Stomach smooth muscle (tissue), 2 donors: ENCODE measurements at regions not wholly inside any gene's neighbourhood (a gene's known extent, or its start where the extent isn't known, plus 50 kb on each side); places are given as distances from the start of the nearest gene placed in this dataset.
"Not testable (repeated sequence)": the region's sequence is repeated elsewhere in the genome, so short reads cannot be mapped to it uniquely, and the experiment has no call there.

ENCODE experiments used
- H3K27ac ChIP-seq: one replicate; pipeline ENCODE4 v1.7.0; 2013; ENCODE audit warnings: mild to moderate bottlenecking, low read length, inconsistent platforms
- H3K27me3 ChIP-seq, 2 donors: one replicate each; pipeline ENCODE4 v1.7.0; 2013; ENCODE audit warnings: low read length in 2 of 2; ENCODE audit not compliant: insufficient read depth in 2 of 2, control insufficient read depth in 1 of 2
- H3K36me3 ChIP-seq, 2 donors: one replicate each; pipeline ENCODE4 v1.7.0; 2013; ENCODE audit warnings: low read length in 2 of 2; ENCODE audit not compliant: control insufficient read depth in 2 of 2, insufficient read depth in 2 of 2
- H3K4me1 ChIP-seq: one replicate; pipeline ENCODE4 v1.7.0; 2013; ENCODE audit warnings: low read length; ENCODE audit not compliant: control insufficient read depth, insufficient read depth
- H3K4me3 ChIP-seq, 2 donors: one replicate each; pipeline ENCODE4 v1.7.0; 2013; ENCODE audit warnings: low read length in 2 of 2
- H3K9ac ChIP-seq, 2 donors: one replicate each; pipeline ENCODE4 v1.7.0; 2013; ENCODE audit warnings: low read length in 2 of 2, mild to moderate bottlenecking in 1 of 2
- H3K9me3 ChIP-seq, 2 donors: one replicate each; pipeline ENCODE4 v1.7.0; 2013; ENCODE audit warnings: low read length in 2 of 2; ENCODE audit not compliant: control insufficient read depth in 2 of 2
- donor health status: healthy.
- donor health status: Pancreatic carcinoma.

- Histone ChIP-seq H3K27ac (no peak overlapping the region), H3K9ac (no peak overlapping the region)
These were observed 471.5 kb upstream of the DCN start for GRCh38 chr12:91654087-91654486.

GRCh38 chr12:91651728-91652127, 469.1 kb upstream of the DCN start:
- H3K9me3 ChIP-seq = no peaks in the 10 kb centered on the region
- no peaks in the 10 kb centered on the region for H3K27me3 ChIP-seq
- H3K4me1 ChIP-seq = no peaks in the 10 kb centered on the region
- no peak overlapping the region for H3K4me3 ChIP-seq
- no peaks in the 10 kb centered on the region for H3K36me3 ChIP-seq
- H3K9ac ChIP-seq = no peak overlapping the region
- H3K27ac ChIP-seq = no peak overlapping the region

More at GRCh38 chr12:91654087-91654486, 471.5 kb upstream of the DCN start:
- Histone ChIP-seq H3K27me3 (no peaks in the 10 kb centered on the region), H3K4me1 (no peaks in the 10 kb centered on the region), H3K9me3 (no peaks in the 10 kb centered on the region), H3K4me3 (no peak overlapping the region), H3K36me3 (no peaks in the 10 kb centered on the region)

DNA sequence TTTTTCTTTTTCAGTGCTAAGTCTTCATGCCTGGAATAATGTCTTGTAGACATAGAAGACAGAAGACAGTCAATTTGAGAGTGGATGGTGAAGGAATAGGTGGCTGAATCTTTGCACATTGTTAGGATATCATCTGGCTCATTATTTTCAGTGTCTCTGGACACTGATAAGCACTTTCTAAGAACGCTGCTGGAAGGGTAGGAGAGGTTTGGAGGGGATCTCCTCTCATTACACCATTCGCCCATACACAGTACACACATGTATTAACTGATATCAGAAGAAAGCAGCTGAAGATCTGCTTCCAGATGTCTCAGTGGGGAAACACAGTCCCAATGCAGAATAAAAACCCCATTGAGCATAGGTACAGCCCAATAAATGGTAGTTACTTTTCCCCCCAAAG, 461.1 kb upstream of the DCN start:
- Histone ChIP-seq H3K27me3 (no peaks in the 10 kb centered on the region), H3K27ac (no peak overlapping the region), H3K9ac (no peak overlapping the region), H3K36me3 (no peaks in the 10 kb centered on the region), H3K9me3 (no peaks in the 10 kb centered on the region), H3K4me3 (no peak overlapping the region), H3K4me1 (no peaks in the 10 kb centered on the region)

- Histone ChIP-seq H3K36me3 (no peaks in the 10 kb centered on the region), H3K27ac (no peak overlapping the region), H3K27me3 (no peaks in the 10 kb centered on the region), H3K4me3 (no peak overlapping the region), H3K9ac (no peak overlapping the region), H3K9me3 (no peaks in the 10 kb centered on the region), H3K4me1 (no peaks in the 10 kb centered on the region)
These were observed 457.4 kb upstream of the DCN start for GRCh38 chr12:91640021-91640420.

DNA sequence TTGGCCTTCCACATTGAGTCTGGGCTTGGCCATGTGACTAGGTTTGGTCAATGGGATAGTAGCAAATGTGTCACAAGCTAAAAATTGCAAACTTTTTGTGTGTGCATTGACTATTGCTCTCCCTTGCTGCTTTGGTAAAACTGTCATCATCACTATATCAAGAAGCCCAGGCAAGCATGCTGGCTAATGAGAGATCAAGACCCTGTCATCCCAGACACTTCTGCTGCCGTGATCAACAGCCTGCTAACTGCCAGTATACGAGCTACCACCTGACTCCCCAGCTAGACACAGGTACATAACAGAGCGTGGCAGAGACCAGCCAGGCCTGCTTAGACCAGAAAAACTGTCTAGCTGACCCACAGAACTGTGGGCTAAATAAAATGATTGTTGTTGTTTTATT, 456.7 kb upstream of the DCN start:
- Histone ChIP-seq H3K9me3 (no peaks in the 10 kb centered on the region), H3K4me3 (no peak overlapping the region), H3K9ac (no peak overlapping the region), H3K36me3 (no peaks in the 10 kb centered on the region), H3K27me3 (no peaks in the 10 kb centered on the region), H3K4me1 (no peaks in the 10 kb centered on the region), H3K27ac (no peak overlapping the region)

DNA sequence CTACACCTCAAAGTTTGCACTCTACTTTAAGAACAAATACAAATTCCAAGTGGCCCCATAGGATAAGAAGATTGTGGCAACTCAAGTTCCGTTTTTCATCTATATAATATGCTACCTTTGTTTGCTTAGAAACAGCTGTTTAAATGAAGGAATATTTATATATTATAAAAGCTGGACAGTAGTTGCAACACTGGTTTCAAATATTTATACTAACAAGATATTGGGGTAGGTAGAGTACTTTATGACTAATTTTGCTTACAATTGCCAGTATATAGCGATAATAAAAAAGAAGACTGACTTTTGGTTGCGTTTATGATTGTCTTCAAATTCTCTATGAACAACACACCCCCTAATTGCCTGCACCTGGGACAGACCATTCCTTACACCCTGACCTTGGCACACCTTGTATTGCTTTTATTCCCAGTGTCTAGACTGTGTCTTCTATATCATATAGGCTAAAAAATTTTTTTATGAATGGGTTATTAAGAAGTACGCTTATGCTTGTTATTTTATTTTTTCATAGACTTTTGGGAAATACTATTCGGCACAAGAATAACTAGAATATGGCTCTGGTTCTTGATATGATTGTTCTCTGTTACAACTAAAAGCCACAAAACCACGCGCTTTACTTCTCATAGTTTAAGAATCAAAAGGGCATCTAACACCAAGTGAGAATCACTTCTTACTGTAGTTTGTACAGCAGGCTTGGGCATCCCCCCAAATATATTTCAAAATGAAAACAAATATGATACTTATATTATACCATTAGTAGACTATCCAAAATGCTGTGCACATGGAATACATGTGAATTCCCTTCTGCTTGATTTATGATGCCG, 455.4 kb upstream of the DCN start:
- Histone ChIP-seq H3K9ac (no peak overlapping the region), H3K4me1 (no peaks in the 10 kb centered on the region), H3K36me3 (no peaks in the 10 kb centered on the region), H3K27ac (no peak overlapping the region), H3K4me3 (no peak overlapping the region), H3K9me3 (no peaks in the 10 kb centered on the region), H3K27me3 (no peaks in the 10 kb centered on the region)

- Histone ChIP-seq H3K27me3 (no peaks in the 10 kb centered on the region), H3K4me3 (no peak overlapping the region), H3K9ac (no peak overlapping the region), H3K4me1 (no peaks in the 10 kb centered on the region), H3K27ac (no peak overlapping the region), H3K36me3 (no peaks in the 10 kb centered on the region), H3K9me3 (no peaks in the 10 kb centered on the region)
These were observed 454.1 kb upstream of the DCN start for GRCh38 chr12:91636721-91637120.

- H3K4me1 ChIP-seq, H3K27ac ChIP-seq, H3K27me3 ChIP-seq, H3K4me3 ChIP-seq, H3K36me3 ChIP-seq, H3K9ac ChIP-seq, H3K9me3 ChIP-seq: not testable (repeated sequence)
These were observed 451.7 kb upstream of the DCN start for GRCh38 chr12:91634386-91634713.

DNA sequence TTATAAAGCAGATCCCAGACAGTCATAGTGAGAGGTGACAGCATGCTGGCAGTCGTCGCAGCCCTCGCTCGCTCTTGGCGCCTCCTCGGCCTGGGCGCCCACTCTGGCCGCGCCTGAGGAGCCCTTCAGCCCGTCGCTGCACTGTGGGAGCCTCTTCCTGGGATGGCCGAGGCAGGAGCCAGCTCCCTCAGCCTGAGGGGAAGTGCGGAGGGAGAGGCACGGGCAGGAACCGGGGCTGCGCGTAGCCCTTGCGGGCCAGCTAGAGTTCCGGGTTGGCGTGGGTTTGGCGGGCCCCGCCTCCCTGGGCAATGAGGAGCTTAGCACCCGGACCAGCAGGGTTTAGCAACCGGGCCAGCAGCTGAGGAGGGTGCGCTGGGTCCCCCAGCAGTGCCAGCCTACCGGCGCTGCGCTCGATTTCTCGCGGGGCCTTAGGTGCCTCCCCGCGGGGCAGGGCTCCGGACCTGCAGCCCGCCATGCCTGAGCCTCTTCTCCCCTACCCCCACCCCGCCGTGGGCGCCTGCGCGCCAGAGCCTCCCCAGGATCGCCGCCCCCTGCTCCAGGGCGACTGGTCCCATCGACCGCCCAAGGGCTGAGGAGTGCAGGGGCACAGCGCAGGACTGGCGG, 451.2 kb upstream of the DCN start:
- Histone ChIP-seq H3K27me3 (no peaks in the 10 kb centered on the region), H3K9me3 (no peaks in the 10 kb centered on the region), H3K27ac (no peak overlapping the region), H3K36me3 (no peaks in the 10 kb centered on the region), H3K9ac (no peak overlapping the region), H3K4me3 (no peak overlapping the region), H3K4me1 (no peaks in the 10 kb centered on the region)

- Histone ChIP-seq H3K27ac (no peak overlapping the region), H3K9ac (no peak overlapping the region), H3K27me3 (no peaks in the 10 kb centered on the region), H3K36me3 (no peaks in the 10 kb centered on the region), H3K4me1 (no peaks in the 10 kb centered on the region), H3K9me3 (no peaks in the 10 kb centered on the region), H3K4me3 (no peak overlapping the region)
These were observed 450.6 kb upstream of the DCN start for GRCh38 chr12:91633206-91633605.

DNA sequence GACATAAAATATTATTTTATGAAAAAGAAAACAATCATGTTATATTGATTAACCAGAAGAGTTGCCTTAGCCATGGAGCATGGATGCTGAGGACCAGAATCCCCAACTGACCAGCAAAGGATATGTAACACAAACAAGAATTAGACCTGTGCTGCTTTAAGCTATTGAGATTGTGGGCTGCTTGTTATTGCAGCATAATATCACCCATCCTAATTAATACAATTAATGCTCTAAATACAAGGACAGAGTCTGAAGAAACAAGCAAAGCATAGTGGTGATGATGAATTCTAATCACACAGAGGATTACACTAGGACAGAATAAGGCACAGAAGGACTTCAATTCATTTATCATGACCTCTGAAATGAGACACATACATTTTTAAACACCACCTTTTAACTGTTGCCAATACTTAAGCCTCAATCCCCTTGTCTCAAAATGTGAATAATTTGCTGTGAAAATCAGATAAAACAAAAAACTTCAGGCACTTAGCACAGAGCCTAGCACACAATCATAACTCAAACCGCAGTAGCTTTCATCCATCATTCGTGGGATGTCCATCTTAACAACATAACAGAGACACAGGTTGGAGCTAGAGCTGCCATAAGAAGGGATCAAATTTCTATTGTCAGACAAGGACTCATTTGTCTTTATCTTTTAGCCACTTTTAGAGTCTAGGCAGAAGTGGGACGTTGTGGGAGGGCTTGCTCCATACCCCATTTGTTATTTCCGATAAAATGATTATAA, 449.6 kb upstream of the DCN start:
- Histone ChIP-seq H3K9ac (no peak overlapping the region), H3K4me1 (no peaks in the 10 kb centered on the region), H3K36me3 (no peaks in the 10 kb centered on the region), H3K27ac (no peak overlapping the region), H3K4me3 (no peak overlapping the region), H3K9me3 (no peaks in the 10 kb centered on the region), H3K27me3 (no peaks in the 10 kb centered on the region)
